Fibroblast of lung (primary cell): ENCODE measurements at regions not wholly inside any gene's neighbourhood (a gene's known extent, or its start where the extent isn't known, plus 50 kb on each side); places are given as distances from the start of the nearest gene placed in this dataset.

Experiments
- DNase-seq, 2 donors: peaks; one replicate each; pipeline versions ENCODE4 v3.0.0 to v3.0.0-alpha.2; 2010; ENCODE audit warnings: low read depth in 2 of 2
- H2AFZ ChIP-seq: 2 replicates; pipeline ENCODE4 v1.5.1; 2012; ENCODE audit warnings: low read length, control low read depth, inconsistent platforms
- H3K27ac ChIP-seq: 2 replicates; pipeline ENCODE4 v1.5.1; 2011; ENCODE audit warnings: low read length, control low read depth; ENCODE audit not compliant: insufficient read depth
- H3K27me3 ChIP-seq: 2 replicates; pipeline ENCODE4 v1.5.1; 2011; ENCODE audit warnings: mild to moderate bottlenecking, low read length; ENCODE audit not compliant: control insufficient read depth, insufficient read depth
- H3K36me3 ChIP-seq: 2 replicates; pipeline ENCODE4 v1.5.1; 2011; ENCODE audit warnings: low read length; ENCODE audit not compliant: control insufficient read depth, insufficient read depth
- H3K4me1 ChIP-seq: 2 replicates; pipeline ENCODE4 v1.5.1; 2011; ENCODE audit warnings: low read length; ENCODE audit not compliant: control insufficient read depth, insufficient read depth; ENCODE audit errors: extremely low read depth
- H3K4me2 ChIP-seq: 2 replicates; pipeline ENCODE4 v1.5.1; 2011; ENCODE audit warnings: low read length, control low read depth; ENCODE audit not compliant: insufficient read depth; ENCODE audit errors: extremely low read depth
- H3K4me3 ChIP-seq, 4 experiments: fragments of 200-600 bp in 1 of 4; sonication (generic) in 1 of 4; replicated peaks in 1 of 4; 2 replicates each; pipeline ENCODE4 v1.5.1; 2011 to 2016; ENCODE audit warnings: low read length in 4 of 4, low read depth in 3 of 4, mild to moderate bottlenecking in 3 of 4, control low read depth in 2 of 4, inconsistent platforms in 1 of 4, mixed read lengths in 1 of 4; ENCODE audit not compliant: insufficient read depth in 1 of 4; ENCODE audit errors: control extremely low read depth in 1 of 4
- H3K79me2 ChIP-seq: 2 replicates; pipeline ENCODE4 v1.5.1; 2012; ENCODE audit warnings: mild to moderate bottlenecking, low read length, inconsistent platforms; ENCODE audit not compliant: control insufficient read depth, insufficient read depth
- H3K9ac ChIP-seq: 2 replicates; pipeline ENCODE4 v1.5.1; 2011; ENCODE audit warnings: mild to moderate bottlenecking, low read length, control low read depth; ENCODE audit not compliant: insufficient read depth
- H3K9me3 ChIP-seq: 2 replicates; pipeline ENCODE4 v1.5.1; 2012; ENCODE audit warnings: low read depth, low read length; ENCODE audit not compliant: control insufficient read depth, insufficient read depth
- H4K20me1 ChIP-seq: 2 replicates; pipeline ENCODE4 v1.5.1; 2011; ENCODE audit warnings: low read length; ENCODE audit not compliant: control insufficient read depth, insufficient read depth; ENCODE audit errors: extremely low read depth
- EZH2 ChIP-seq: IDR thresholded peaks from 2 replicates; pipeline ENCODE4 v1.5.1; 2012; ENCODE audit warnings: low read length, control low read depth, mild to moderate bottlenecking; ENCODE audit errors: missing control alignments
- TF ChIP-seq, protein P1 (sequence below), 2 donors: IDR thresholded peaks in 1 of 2; conservative IDR thresholded peaks in 1 of 2; 1 replicate in 1 of 2; 2 replicates in 1 of 2; pipeline ENCODE4 v1.5.1; 2011 to 2012; ENCODE audit warnings: low read length in 2 of 2, control low read depth in 1 of 2, inconsistent platforms in 1 of 2, low read depth in 1 of 2, mild to moderate bottlenecking in 1 of 2

DNA sequence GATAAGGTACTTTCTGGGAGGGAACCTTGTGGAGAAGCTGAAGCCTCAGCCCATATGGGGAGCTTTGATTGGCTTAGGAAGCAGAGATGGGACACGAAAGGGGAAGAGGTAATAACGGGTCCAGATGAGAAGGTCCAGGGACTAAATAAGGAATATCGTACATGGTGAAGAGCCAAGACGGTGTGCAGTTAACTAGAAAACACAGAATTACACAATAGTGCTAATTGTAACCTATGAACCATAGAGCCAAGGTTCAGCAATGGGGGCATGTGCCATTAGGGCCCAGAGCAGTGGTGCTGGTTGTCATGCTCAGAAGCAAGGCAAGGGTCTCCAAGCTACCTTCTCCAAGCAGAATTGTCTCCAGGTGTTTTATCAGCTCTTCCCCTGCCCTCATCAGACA lies 106.1 kb downstream of the IRS2 start:
- TF ChIP-seq EZH2 = no peak
- TF ChIP-seq, protein P1, sequence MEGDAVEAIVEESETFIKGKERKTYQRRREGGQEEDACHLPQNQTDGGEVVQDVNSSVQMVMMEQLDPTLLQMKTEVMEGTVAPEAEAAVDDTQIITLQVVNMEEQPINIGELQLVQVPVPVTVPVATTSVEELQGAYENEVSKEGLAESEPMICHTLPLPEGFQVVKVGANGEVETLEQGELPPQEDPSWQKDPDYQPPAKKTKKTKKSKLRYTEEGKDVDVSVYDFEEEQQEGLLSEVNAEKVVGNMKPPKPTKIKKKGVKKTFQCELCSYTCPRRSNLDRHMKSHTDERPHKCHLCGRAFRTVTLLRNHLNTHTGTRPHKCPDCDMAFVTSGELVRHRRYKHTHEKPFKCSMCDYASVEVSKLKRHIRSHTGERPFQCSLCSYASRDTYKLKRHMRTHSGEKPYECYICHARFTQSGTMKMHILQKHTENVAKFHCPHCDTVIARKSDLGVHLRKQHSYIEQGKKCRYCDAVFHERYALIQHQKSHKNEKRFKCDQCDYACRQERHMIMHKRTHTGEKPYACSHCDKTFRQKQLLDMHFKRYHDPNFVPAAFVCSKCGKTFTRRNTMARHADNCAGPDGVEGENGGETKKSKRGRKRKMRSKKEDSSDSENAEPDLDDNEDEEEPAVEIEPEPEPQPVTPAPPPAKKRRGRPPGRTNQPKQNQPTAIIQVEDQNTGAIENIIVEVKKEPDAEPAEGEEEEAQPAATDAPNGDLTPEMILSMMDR (conservative IDR thresholded peaks at IDR 0.05 in 1 of 2, IDR thresholded peaks at IDR 0.05 in 1 of 2; ENCODE audit: low read depth in 1 of 2, low read length in 2 of 2) = no peak
- Histone ChIP-seq H3K27ac (no peak overlapping the region), H3K27me3 (no peaks in the 10 kb centered on the region), H4K20me1 (no peaks in the 10 kb centered on the region), H3K4me3 (no peak overlapping the region), H3K79me2 (no peaks in the 10 kb centered on the region), H3K4me2 (no peak overlapping the region), H3K9ac (no peak overlapping the region), H3K36me3 (no peaks in the 10 kb centered on the region), H3K9me3 (no peaks in the 10 kb centered on the region), H3K4me1 (no peaks in the 10 kb centered on the region), H2AFZ (no peak overlapping the region)
- no peak for DNase-seq

DNA sequence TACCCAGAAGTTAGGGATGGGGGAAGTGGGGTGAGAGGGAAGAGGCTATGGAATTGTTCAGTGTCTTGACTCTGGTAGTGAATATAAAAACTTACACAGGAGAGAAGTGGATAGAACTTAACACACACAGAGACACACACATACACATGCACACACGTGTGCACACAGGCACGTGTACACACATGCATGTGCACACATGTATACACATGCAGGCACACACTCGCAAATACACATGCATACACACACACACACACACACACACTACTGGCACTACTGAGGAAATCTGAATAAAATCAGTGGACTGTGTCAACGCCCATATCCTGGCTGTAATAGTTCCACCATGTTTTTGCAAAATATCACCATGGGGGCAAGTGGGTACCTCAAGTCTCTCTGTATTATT lies 107.9 kb downstream of the IRS2 start:
- DNase-seq = no peak
- no peak overlapping the region for H2AFZ ChIP-seq
- no peak overlapping the region for H3K9ac ChIP-seq
- H3K27me3 ChIP-seq = no peaks in the 10 kb centered on the region
- H3K4me2 ChIP-seq = no peak overlapping the region
- TF ChIP-seq EZH2 = no peak
- TF ChIP-seq, protein P1 (conservative IDR thresholded peaks at IDR 0.05 in 1 of 2, IDR thresholded peaks at IDR 0.05 in 1 of 2; ENCODE audit: low read depth in 1 of 2, low read length in 2 of 2) = no peak
- no peaks in the 10 kb centered on the region for H3K9me3 ChIP-seq
- H3K27ac ChIP-seq = no peak overlapping the region
- no peaks in the 10 kb centered on the region for H3K79me2 ChIP-seq
- H4K20me1 ChIP-seq = no peaks in the 10 kb centered on the region
- no peaks in the 10 kb centered on the region for H3K4me1 ChIP-seq
- no peaks in the 10 kb centered on the region for H3K36me3 ChIP-seq
- H3K4me3 ChIP-seq = no peak overlapping the region

DNA sequence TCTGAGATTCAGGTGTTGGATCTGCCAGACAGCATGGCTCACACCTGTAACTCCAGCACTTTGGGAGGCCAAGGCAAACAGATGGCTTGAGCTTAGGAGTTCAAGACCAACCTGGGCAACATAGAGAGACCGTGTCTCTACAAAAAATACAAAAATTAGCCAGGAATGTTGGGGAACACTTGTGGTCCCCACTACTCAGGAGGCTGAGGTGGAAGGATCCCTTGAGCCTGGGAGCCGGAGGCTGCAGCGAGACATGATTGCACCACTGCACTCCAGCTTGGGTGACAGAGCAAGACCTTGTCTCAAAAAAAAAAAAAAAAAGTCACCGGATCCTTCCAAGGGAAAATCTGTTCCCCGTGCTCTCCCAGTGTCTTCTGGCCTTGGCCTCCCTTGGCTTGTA lies 109.2 kb downstream of the IRS2 start:
- H3K79me2 ChIP-seq = no peaks in the 10 kb centered on the region
- no peaks in the 10 kb centered on the region for H3K27me3 ChIP-seq
- TF ChIP-seq, protein P1 (conservative IDR thresholded peaks at IDR 0.05 in 1 of 2, IDR thresholded peaks at IDR 0.05 in 1 of 2; ENCODE audit: low read depth in 1 of 2, low read length in 2 of 2) = no peak
- TF ChIP-seq EZH2 = no peak
- no peak overlapping the region for H3K4me3 ChIP-seq
- H3K36me3 ChIP-seq = no peaks in the 10 kb centered on the region
- H3K4me1 ChIP-seq = no peaks in the 10 kb centered on the region
- H4K20me1 ChIP-seq = no peaks in the 10 kb centered on the region
- no peak overlapping the region for H3K27ac ChIP-seq
- no peak overlapping the region for H3K9ac ChIP-seq
- no peak for DNase-seq
- no peak overlapping the region for H3K4me2 ChIP-seq
- H2AFZ ChIP-seq = no peak overlapping the region
- H3K9me3 ChIP-seq = no peaks in the 10 kb centered on the region
